B cell (primary cell): ENCODE measurements at regions not wholly inside any gene's neighbourhood (a gene's known extent, or its start where the extent isn't known, plus 50 kb on each side); places are given as distances from the start of the nearest gene placed in this dataset.

ENCODE experiments used
- ATAC-seq: fragments of 200-7000 bp; cut with Tn5 transposase; one replicate; pipeline ENCODE4 v1.10.0; 2021; ENCODE audit warnings: low read depth, mild to moderate bottlenecking, moderate number of reproducible peaks, moderate library complexity
- CTCF ChIA-PET: fragments of 350-600 bp; sonication (Branson Sonifier 250); formaldehyde crosslinking; loops from one replicate; lab custom pipeline; 2021; ENCODE audit warnings: antibody characterized with exemption, inconsistent platforms; lab: Charles Lee
- POLR2A ChIA-PET: fragments of 350-600 bp; sonication (Branson Sonifier 250); formaldehyde crosslinking; loops from one replicate; lab custom pipeline; 2021; ENCODE audit warnings: antibody characterized with exemption; lab: Charles Lee
- DNase-seq: peaks from one replicate; pipeline ENCODE4 v3.0.0; 2013
- H2AFZ ChIP-seq: 2 replicates; pipeline ENCODE4 v1.6.1; 2012; ENCODE audit warnings: mild to moderate bottlenecking, low read depth, low read length; ENCODE audit not compliant: insufficient read depth, poor library complexity, severe bottlenecking
- H3K27ac ChIP-seq, 2 donors: 1 replicate in 1 of 2; 2 replicates in 1 of 2; pipeline ENCODE4 v1.5.1; 2012 to 2013; ENCODE audit warnings: low read length in 2 of 2, mild to moderate bottlenecking in 2 of 2, moderate library complexity in 1 of 2
- H3K27me3 ChIP-seq, 4 experiments: fragments of 200-600 bp in 1 of 4; sonication (generic) in 1 of 4; replicated peaks in 1 of 4; 1 replicate in 2 of 4; 2 replicates in 2 of 4; pipeline versions ENCODE4 v1.6.1 to v1.7.0; 2013 to 2016; ENCODE audit warnings: low read length in 3 of 4, mild to moderate bottlenecking in 2 of 4, mixed read lengths in 1 of 4, moderate library complexity in 1 of 4; ENCODE audit not compliant: insufficient read depth in 4 of 4, control insufficient read depth in 3 of 4; ENCODE audit errors: control extremely low read depth in 1 of 4
- H3K36me3 ChIP-seq, 2 experiments: replicated peaks in 1 of 2; 1 replicate in 1 of 2; 2 replicates in 1 of 2; pipeline versions ENCODE4 v1.6.1 to v1.7.1; 2013; ENCODE audit warnings: low read length in 1 of 2; ENCODE audit not compliant: insufficient read depth in 2 of 2, control insufficient read depth in 1 of 2; ENCODE audit errors: control extremely low read depth in 1 of 2, extremely low read depth in 1 of 2
- H3K4me1 ChIP-seq, 2 donors: fragments of 200-600 bp in 1 of 2; sonication (generic) in 1 of 2; 1 replicate in 1 of 2; 2 replicates in 1 of 2; pipeline versions ENCODE4 v1.5.1 to v1.6.1; 2013 to 2017; ENCODE audit warnings: low read length in 2 of 2; ENCODE audit not compliant: control insufficient read depth in 2 of 2, insufficient read depth in 2 of 2
- H3K4me2 ChIP-seq: replicated peaks from 2 replicates; pipeline ENCODE3; 2012; ENCODE audit warnings: mild to moderate bottlenecking, low read depth, low read length; ENCODE audit not compliant: poor library complexity, severe bottlenecking
- H3K4me3 ChIP-seq, 5 experiments: fragments of 200-600 bp in 1 of 5; sonication (generic) in 1 of 5; 1 replicate in 3 of 5; 2 replicates in 2 of 5; pipeline versions ENCODE4 v1.5.1 to v1.7.0; 2011 to 2016; ENCODE audit warnings: low read length in 4 of 5, mild to moderate bottlenecking in 4 of 5, low read depth in 2 of 5, control low read depth in 1 of 5, moderate library complexity in 1 of 5; ENCODE audit not compliant: insufficient read depth in 1 of 5; ENCODE audit errors: control extremely low read depth in 1 of 5, extremely low read depth in 1 of 5
- H3K79me2 ChIP-seq: fragments of 200-600 bp; sonication (generic); one replicate; pipeline ENCODE4 v1.6.0; 2016; ENCODE audit warnings: low read length; ENCODE audit not compliant: control insufficient read depth, insufficient read depth
- H3K9ac ChIP-seq: fragments of 200-600 bp; sonication (generic); 2 replicates; pipeline ENCODE4 v1.6.1; 2017; ENCODE audit warnings: mild to moderate bottlenecking, low read length, moderate library complexity
- H3K9me3 ChIP-seq, 3 donors: one replicate each; pipeline versions ENCODE4 v1.6.1 to v1.7.1; 2013; ENCODE audit warnings: low read length in 2 of 3; ENCODE audit not compliant: control insufficient read depth in 2 of 3, insufficient read depth in 1 of 3; ENCODE audit errors: control extremely low read depth in 1 of 3
- H4K20me1 ChIP-seq: 2 replicates; pipeline ENCODE4 v1.6.0; 2012; ENCODE audit warnings: mild to moderate bottlenecking, low read length; ENCODE audit not compliant: insufficient read depth, control insufficient read depth, poor library complexity, severe bottlenecking
- H3K27ac Mint-ChIP-seq: one replicate; pipeline ENCODE4 v1.8.0; 2021; ENCODE audit warnings: mixed read lengths
- H3K27me3 Mint-ChIP-seq: one replicate; pipeline ENCODE4 v1.8.0; 2021; ENCODE audit warnings: mixed read lengths
- H3K4me1 Mint-ChIP-seq: one replicate; pipeline ENCODE4 v1.8.0; 2021; ENCODE audit warnings: mixed read lengths
- H3K4me3 Mint-ChIP-seq: one replicate; pipeline ENCODE4 v1.8.0; 2021; ENCODE audit warnings: mixed read lengths
- H3K9me3 Mint-ChIP-seq: one replicate; pipeline ENCODE4 v1.8.0; 2022; ENCODE audit warnings: mixed read lengths; ENCODE audit not compliant: insufficient read depth
- EZH2 ChIP-seq: IDR thresholded peaks from 2 replicates; pipeline ENCODE4 v1.6.1; 2012; ENCODE audit warnings: borderline replicate concordance, low read depth, mild to moderate bottlenecking, moderate library complexity, low read length; ENCODE audit not compliant: insufficient read depth, poor library complexity, severe bottlenecking
- WGBS: methylation state at CpG from one replicate; pipeline ENCODE4 v1.1.5; 2013; ENCODE audit warnings: missing lambda C conversion rate; ENCODE audit not compliant: insufficient coverage; 5-methylcytosine and 5-hydroxymethylcytosine counted together
- intact Hi-C: fragments of 100-400 bp; cut with micrococcal nuclease; formaldehyde crosslinking; loops from one replicate; pipeline ENCODE4 v1.10.0; 2022
- TF ChIP-seq, protein P1 (sequence below): fragments of 200-600 bp; IDR thresholded peaks from one replicate; pipeline ENCODE4 v1.8.0; 2022; ENCODE audit warnings: antibody characterized with exemption, mild to moderate bottlenecking

DNA sequence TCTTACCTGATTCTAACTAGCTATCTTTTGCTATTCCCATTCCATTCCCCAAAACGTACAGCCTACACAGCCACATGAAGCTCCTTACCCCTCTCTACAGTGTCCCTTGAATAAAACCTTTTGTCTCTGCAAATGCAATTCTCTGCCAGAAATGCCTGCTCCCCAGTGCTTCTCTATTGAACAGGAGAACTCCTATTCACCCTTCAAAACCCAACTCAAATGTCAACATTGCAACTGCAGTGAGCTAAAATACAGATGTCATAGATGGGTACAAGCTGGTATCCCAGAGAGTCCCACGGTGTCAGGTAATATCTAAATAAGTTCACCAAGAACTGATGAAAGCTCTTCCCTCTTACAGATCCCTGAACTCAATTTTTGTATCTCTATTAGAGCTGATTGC, 421.7 kb downstream of the INSC start:
- no peak overlapping the region for H3K27ac ChIP-seq
- H3K4me2 ChIP-seq = no peak overlapping the region
- 60% methylated on average over 1 of the region's 2 CpGs for WGBS
- no peak overlapping the region for H3K9ac ChIP-seq
- H3K4me3 Mint-ChIP-seq = no peak overlapping the region
- no peaks in the 10 kb centered on the region for H4K20me1 ChIP-seq
- H3K4me1 Mint-ChIP-seq = no peaks in the 10 kb centered on the region
- H3K27ac Mint-ChIP-seq = no peak overlapping the region
- H3K79me2 ChIP-seq = no peaks in the 10 kb centered on the region
- intact Hi-C loops = no loop called here
- DNase-seq = no peak
- H2AFZ ChIP-seq = no peak overlapping the region
- H3K27me3 ChIP-seq = no peaks in the 10 kb centered on the region
- no peaks in the 10 kb centered on the region for H3K36me3 ChIP-seq
- ChIA-PET POLR2A (no interaction called here), CTCF (no interaction called here)
- no peak overlapping the region for H3K4me3 ChIP-seq
- no peak for ATAC-seq
- peaks cover 2% of the 10 kb centered on the region for H3K9me3 Mint-ChIP-seq
- no peaks in the 10 kb centered on the region for H3K9me3 ChIP-seq
- no peaks in the 10 kb centered on the region for H3K4me1 ChIP-seq
- H3K27me3 Mint-ChIP-seq = no peaks in the 10 kb centered on the region
- TF ChIP-seq EZH2 = no peak
- TF ChIP-seq, protein P1, sequence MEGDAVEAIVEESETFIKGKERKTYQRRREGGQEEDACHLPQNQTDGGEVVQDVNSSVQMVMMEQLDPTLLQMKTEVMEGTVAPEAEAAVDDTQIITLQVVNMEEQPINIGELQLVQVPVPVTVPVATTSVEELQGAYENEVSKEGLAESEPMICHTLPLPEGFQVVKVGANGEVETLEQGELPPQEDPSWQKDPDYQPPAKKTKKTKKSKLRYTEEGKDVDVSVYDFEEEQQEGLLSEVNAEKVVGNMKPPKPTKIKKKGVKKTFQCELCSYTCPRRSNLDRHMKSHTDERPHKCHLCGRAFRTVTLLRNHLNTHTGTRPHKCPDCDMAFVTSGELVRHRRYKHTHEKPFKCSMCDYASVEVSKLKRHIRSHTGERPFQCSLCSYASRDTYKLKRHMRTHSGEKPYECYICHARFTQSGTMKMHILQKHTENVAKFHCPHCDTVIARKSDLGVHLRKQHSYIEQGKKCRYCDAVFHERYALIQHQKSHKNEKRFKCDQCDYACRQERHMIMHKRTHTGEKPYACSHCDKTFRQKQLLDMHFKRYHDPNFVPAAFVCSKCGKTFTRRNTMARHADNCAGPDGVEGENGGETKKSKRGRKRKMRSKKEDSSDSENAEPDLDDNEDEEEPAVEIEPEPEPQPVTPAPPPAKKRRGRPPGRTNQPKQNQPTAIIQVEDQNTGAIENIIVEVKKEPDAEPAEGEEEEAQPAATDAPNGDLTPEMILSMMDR = no peak

- H3K4me2 ChIP-seq = no peak overlapping the region
- ATAC-seq (no peak), DNase-seq (no peak)
- 61% methylated on average over 3 of the region's 4 CpGs for WGBS
- CTCF ChIA-PET = no interaction called here
- H3K9me3 Mint-ChIP-seq = no peaks in the 10 kb centered on the region
- H2AFZ ChIP-seq = no peak overlapping the region
- TF ChIP-seq EZH2 = no peak
- TF ChIP-seq, protein P1 = no peak
- H3K27me3 ChIP-seq = no peaks in the 10 kb centered on the region
- H3K36me3 ChIP-seq = no peaks in the 10 kb centered on the region
- POLR2A ChIA-PET = no interaction called here
- no peak overlapping the region for H3K27ac ChIP-seq
- H3K9ac ChIP-seq = no peak overlapping the region
- H3K9me3 ChIP-seq = no peaks in the 10 kb centered on the region
- H3K4me3 Mint-ChIP-seq = no peak overlapping the region
- no peaks in the 10 kb centered on the region for H4K20me1 ChIP-seq
- no peak overlapping the region for H3K27ac Mint-ChIP-seq
- no peaks in the 10 kb centered on the region for H3K4me1 ChIP-seq
- intact Hi-C loops = no loop called here
- no peak overlapping the region for H3K4me3 ChIP-seq
- no peaks in the 10 kb centered on the region for H3K27me3 Mint-ChIP-seq
- no peaks in the 10 kb centered on the region for H3K4me1 Mint-ChIP-seq
- no peaks in the 10 kb centered on the region for H3K79me2 ChIP-seq
Measured at GRCh38 chr11:15539645-15540044, 424.9 kb downstream of the INSC start.
